ENCODE measurements at regions not wholly inside any gene's neighbourhood (a gene's known extent, or its start where the extent isn't known, plus 50 kb on each side); places are given as distances from the start of the nearest gene placed in this dataset.
"Not testable (repeated sequence)": the region's sequence is repeated elsewhere in the genome, so short reads cannot be mapped to it uniquely, and the experiment has no call there.

DNA sequence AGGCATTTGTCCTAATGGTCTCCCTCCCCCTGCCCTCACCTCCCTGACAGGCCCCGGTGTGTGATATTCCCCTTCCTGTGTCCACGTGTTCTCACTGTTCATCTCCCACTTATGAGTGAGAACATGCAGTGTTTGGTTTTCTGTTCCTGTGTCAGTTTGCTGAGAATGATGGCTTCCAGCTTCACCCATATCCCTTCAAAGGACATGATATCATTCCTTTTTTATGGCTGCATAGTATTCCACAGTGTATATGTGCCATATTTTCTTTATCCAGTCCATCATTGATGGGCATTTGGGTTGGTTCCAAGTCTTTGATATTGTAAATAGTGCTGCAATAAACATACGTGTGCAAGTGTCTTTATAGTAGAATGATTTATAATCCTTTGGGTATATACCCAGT is 187.0 kb downstream of the CSNK1G3 start:
- TF ChIP-seq, protein P1, sequence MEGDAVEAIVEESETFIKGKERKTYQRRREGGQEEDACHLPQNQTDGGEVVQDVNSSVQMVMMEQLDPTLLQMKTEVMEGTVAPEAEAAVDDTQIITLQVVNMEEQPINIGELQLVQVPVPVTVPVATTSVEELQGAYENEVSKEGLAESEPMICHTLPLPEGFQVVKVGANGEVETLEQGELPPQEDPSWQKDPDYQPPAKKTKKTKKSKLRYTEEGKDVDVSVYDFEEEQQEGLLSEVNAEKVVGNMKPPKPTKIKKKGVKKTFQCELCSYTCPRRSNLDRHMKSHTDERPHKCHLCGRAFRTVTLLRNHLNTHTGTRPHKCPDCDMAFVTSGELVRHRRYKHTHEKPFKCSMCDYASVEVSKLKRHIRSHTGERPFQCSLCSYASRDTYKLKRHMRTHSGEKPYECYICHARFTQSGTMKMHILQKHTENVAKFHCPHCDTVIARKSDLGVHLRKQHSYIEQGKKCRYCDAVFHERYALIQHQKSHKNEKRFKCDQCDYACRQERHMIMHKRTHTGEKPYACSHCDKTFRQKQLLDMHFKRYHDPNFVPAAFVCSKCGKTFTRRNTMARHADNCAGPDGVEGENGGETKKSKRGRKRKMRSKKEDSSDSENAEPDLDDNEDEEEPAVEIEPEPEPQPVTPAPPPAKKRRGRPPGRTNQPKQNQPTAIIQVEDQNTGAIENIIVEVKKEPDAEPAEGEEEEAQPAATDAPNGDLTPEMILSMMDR (conservative IDR thresholded peaks at IDR 0.05 in 1 of 2, IDR thresholded peaks at IDR 0.05 in 1 of 2; ENCODE audit: low read depth in 1 of 2, low read length in 2 of 2) = not testable (repeated sequence)
- TF ChIP-seq EZH2 (IDR thresholded peaks at IDR 0.05; ENCODE audit: low read length, missing control alignments) = not testable (repeated sequence)

All from fibroblast of lung (primary cell).